ENCODE measurements at regions not wholly inside any gene's neighbourhood (a gene's known extent, or its start where the extent isn't known, plus 50 kb on each side); places are given as distances from the start of the nearest gene placed in this dataset.
A peak's percentile ranks its signal among the peaks of the same experiment; 100 is the strongest.

DNA sequence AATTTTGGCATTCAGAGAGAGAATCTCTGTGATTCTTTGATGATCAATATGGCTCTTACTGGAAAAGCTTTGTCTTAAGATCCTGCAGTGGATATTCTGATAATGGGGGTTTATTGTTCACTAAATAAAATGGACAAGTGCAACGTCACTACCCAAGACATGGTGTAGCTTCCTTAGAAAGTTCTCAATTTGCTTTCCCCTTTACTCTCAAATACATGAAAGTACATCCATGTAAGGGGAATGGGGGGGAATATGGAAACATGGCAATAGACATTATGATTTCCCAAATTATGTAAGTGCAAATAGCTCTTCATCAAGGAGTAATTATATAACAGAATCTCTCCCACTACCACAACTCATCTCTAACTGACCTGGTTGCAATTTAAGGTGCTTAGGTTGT lies 126.3 kb upstream of the DPYD start:
- no peak overlapping the region for H3K4me3 ChIP-seq (ENCODE audit: control insufficient read depth, low read depth, low read length)
- TF ChIP-seq, protein P1, sequence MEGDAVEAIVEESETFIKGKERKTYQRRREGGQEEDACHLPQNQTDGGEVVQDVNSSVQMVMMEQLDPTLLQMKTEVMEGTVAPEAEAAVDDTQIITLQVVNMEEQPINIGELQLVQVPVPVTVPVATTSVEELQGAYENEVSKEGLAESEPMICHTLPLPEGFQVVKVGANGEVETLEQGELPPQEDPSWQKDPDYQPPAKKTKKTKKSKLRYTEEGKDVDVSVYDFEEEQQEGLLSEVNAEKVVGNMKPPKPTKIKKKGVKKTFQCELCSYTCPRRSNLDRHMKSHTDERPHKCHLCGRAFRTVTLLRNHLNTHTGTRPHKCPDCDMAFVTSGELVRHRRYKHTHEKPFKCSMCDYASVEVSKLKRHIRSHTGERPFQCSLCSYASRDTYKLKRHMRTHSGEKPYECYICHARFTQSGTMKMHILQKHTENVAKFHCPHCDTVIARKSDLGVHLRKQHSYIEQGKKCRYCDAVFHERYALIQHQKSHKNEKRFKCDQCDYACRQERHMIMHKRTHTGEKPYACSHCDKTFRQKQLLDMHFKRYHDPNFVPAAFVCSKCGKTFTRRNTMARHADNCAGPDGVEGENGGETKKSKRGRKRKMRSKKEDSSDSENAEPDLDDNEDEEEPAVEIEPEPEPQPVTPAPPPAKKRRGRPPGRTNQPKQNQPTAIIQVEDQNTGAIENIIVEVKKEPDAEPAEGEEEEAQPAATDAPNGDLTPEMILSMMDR (IDR thresholded peaks at IDR 0.05; ENCODE audit: control insufficient read depth, insufficient read depth, low read depth, low read length, missing control alignments) = no peak
- DNase-seq (ENCODE audit: low read depth) = no peak

GRCh38 chr1:98045767-98046641 lies 125.2 kb upstream of the DPYD start:
- H3K4me3 ChIP-seq (ENCODE audit: control insufficient read depth, low read depth, low read length) = peak overlapping the region; percentile 71
- TF ChIP-seq, protein P1 (IDR thresholded peaks at IDR 0.05; ENCODE audit: control insufficient read depth, insufficient read depth, low read depth, low read length, missing control alignments) = no peak
- no peak for DNase-seq (ENCODE audit: low read depth)

- TF ChIP-seq, protein P1 (IDR thresholded peaks at IDR 0.05; ENCODE audit: control insufficient read depth, insufficient read depth, low read depth, low read length, missing control alignments) = no peak
- H3K4me3 ChIP-seq (ENCODE audit: control insufficient read depth, low read depth, low read length) = peak overlapping the region; percentile 71
- DNase-seq (ENCODE audit: low read depth) = no peak
Measured at GRCh38 chr1:98045211-98045766, 124.5 kb upstream of the DPYD start.

- H3K4me3 ChIP-seq (ENCODE audit: control insufficient read depth, low read depth, low read length) = peak overlapping the region; percentile 71
- TF ChIP-seq, protein P1 (IDR thresholded peaks at IDR 0.05; ENCODE audit: control insufficient read depth, insufficient read depth, low read depth, low read length, missing control alignments) = no peak
- no peak for DNase-seq (ENCODE audit: low read depth)
Measured at GRCh38 chr1:98044766-98045165, 123.9 kb upstream of the DPYD start.

GRCh38 chr1:98044071-98044697 lies 123.3 kb upstream of the DPYD start:
- TF ChIP-seq, protein P1 (IDR thresholded peaks at IDR 0.05; ENCODE audit: control insufficient read depth, insufficient read depth, low read depth, low read length, missing control alignments) = no peak
- H3K4me3 ChIP-seq (ENCODE audit: control insufficient read depth, low read depth, low read length) = peak overlapping the region; percentile 71
- no peak for DNase-seq (ENCODE audit: low read depth)

DNA sequence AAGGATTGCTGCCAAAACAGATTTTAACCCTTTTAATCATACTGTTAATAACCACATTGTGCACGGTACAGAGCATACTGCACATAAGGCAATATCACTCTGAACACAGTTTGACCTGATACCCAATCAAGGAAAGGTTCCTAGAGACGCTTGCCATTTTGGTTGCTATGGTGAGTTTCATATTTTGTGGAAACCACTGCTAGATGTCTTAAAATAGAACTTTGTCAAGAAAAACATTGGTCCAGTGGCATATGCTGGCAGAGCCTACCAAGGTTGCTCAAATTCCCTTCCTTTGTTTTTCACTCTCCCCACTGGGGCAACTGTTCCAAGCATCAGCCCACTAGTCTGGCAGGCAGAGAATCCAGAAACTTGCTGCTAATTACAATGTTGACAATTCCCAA lies 114.8 kb upstream of the DPYD start:
- no peak overlapping the region for H3K4me3 ChIP-seq (ENCODE audit: control insufficient read depth, low read depth, low read length)
- TF ChIP-seq, protein P1 (IDR thresholded peaks at IDR 0.05; ENCODE audit: control insufficient read depth, insufficient read depth, low read depth, low read length, missing control alignments) = no peak
- DNase-seq (ENCODE audit: low read depth) = no peak
